GM23338 (cell line): ENCODE measurements at regions not wholly inside any gene's neighbourhood (a gene's known extent, or its start where the extent isn't known, plus 50 kb on each side); places are given as distances from the start of the nearest gene placed in this dataset.

Experiments
- ATAC-seq: fragments of 200-7000 bp; cut with Tn5 transposase; 3 replicates; pipeline ENCODE4 v1.9.1; 2020
- DNase-seq: peaks from one replicate; pipeline ENCODE4 v3.0.0-alpha.2; 2015; ENCODE audit warnings: low spot score
- H2AFZ ChIP-seq: fragments of 200-600 bp; sonication (generic); 2 replicates; pipeline ENCODE4 v1.8.0; 2016; ENCODE audit warnings: antibody characterized with exemption, mild to moderate bottlenecking, moderate library complexity
- H3F3A ChIP-seq: fragments of 200-600 bp; sonication (generic); replicated peaks from 2 replicates; pipeline ENCODE4 v1.8.0; 2017; ENCODE audit warnings: antibody characterized with exemption, mixed run types, low read depth
- H3K27ac ChIP-seq: fragments of 200-600 bp; sonication (generic); 2 replicates; pipeline ENCODE4 v1.6.1; 2016; ENCODE audit warnings: low read depth
- H3K27me3 ChIP-seq: fragments of 200-600 bp; sonication (generic); 2 replicates; pipeline ENCODE4 v1.8.0; 2016; ENCODE audit warnings: mild to moderate bottlenecking, mixed run types, moderate library complexity; ENCODE audit not compliant: insufficient read depth
- H3K36me3 ChIP-seq: fragments of 200-600 bp; sonication (generic); 2 replicates; pipeline ENCODE4 v1.8.0; 2016; ENCODE audit warnings: mild to moderate bottlenecking; ENCODE audit not compliant: insufficient read depth
- H3K4me1 ChIP-seq: fragments of 200-600 bp; sonication (generic); 2 replicates; pipeline ENCODE4 v1.8.0; 2016; ENCODE audit warnings: mild to moderate bottlenecking, moderate library complexity; ENCODE audit not compliant: insufficient read depth
- H3K4me2 ChIP-seq: fragments of 200-600 bp; sonication (generic); 2 replicates; pipeline ENCODE4 v1.7.1; 2017; ENCODE audit warnings: mixed run types
- H3K4me3 ChIP-seq: fragments of 200-600 bp; sonication (generic); 2 replicates; pipeline ENCODE4 v1.6.1; 2016; ENCODE audit warnings: mixed run types
- H3K79me2 ChIP-seq: fragments of 200-600 bp; sonication (generic); replicated peaks from 2 replicates; pipeline ENCODE4 v1.8.0; 2017; ENCODE audit warnings: mild to moderate bottlenecking; ENCODE audit not compliant: insufficient read depth
- H3K9me2 ChIP-seq: fragments of 200-600 bp; sonication (generic); 2 replicates; pipeline ENCODE4 v1.8.0; 2017; ENCODE audit not compliant: insufficient read depth
- H4K20me1 ChIP-seq: fragments of 200-600 bp; sonication (generic); replicated peaks from 2 replicates; pipeline ENCODE4 v1.8.0; 2017; ENCODE audit warnings: mild to moderate bottlenecking; ENCODE audit not compliant: insufficient read depth
- H3K27ac Mint-ChIP-seq: 2 replicates; pipeline ENCODE4 v1.8.0; 2020; ENCODE audit warnings: inconsistent platforms, mild to moderate bottlenecking, moderate library complexity, mixed read lengths
- H3K27me3 Mint-ChIP-seq: 3 replicates; pipeline ENCODE4 v1.8.0; 2022; ENCODE audit warnings: low read depth, mild to moderate bottlenecking, moderate library complexity, mixed read lengths, inconsistent platforms; ENCODE audit not compliant: insufficient read depth, poor library complexity
- H3K36me3 Mint-ChIP-seq: 3 replicates; pipeline ENCODE4 v1.8.0; 2021; ENCODE audit warnings: low read depth, mild to moderate bottlenecking, inconsistent platforms, moderate library complexity, mixed read lengths
- H3K4me1 Mint-ChIP-seq: 3 replicates; pipeline ENCODE4 v1.8.0; 2020; ENCODE audit warnings: mild to moderate bottlenecking, inconsistent platforms, mixed read lengths
- H3K4me3 Mint-ChIP-seq: 3 replicates; pipeline ENCODE4 v1.8.0; 2021; ENCODE audit warnings: moderate library complexity, mild to moderate bottlenecking, inconsistent platforms, mixed read lengths
- H3K9me3 Mint-ChIP-seq: 3 replicates; pipeline ENCODE4 v1.8.0; 2020; ENCODE audit warnings: moderate library complexity, mild to moderate bottlenecking, inconsistent platforms, mixed read lengths
- CREB1 ChIP-seq: fragments of 250-450 bp; sonication (Bioruptor Pico); IDR thresholded peaks from 2 replicates; pipeline ENCODE4 v1.5.0; 2020; ENCODE audit warnings: low read depth, mild to moderate bottlenecking, moderate library complexity
- ETS1 ChIP-seq: IDR thresholded peaks from 2 replicates; pipeline ENCODE4 v1.6.1; 2016; ENCODE audit warnings: antibody characterized with exemption
- EZH2 ChIP-seq: fragments of 200-600 bp; sonication (generic); IDR thresholded peaks from one replicate; pipeline ENCODE4 v1.8.0; 2017; ENCODE audit warnings: antibody characterized with exemption, mild to moderate bottlenecking, low read depth; ENCODE audit not compliant: unreplicated experiment
- JUNB ChIP-seq: IDR thresholded peaks from one replicate; pipeline ENCODE4 v1.6.1; 2016; ENCODE audit warnings: antibody characterized with exemption; ENCODE audit not compliant: unreplicated experiment
- POLR2AphosphoS5 ChIP-seq: IDR thresholded peaks from 2 replicates; pipeline ENCODE4 v1.6.1; 2016; ENCODE audit warnings: antibody characterized with exemption, low read depth
- REST ChIP-seq: IDR thresholded peaks from one replicate; pipeline ENCODE4 v1.6.1; 2018; ENCODE audit warnings: antibody characterized with exemption; ENCODE audit not compliant: unreplicated experiment
- STAT1 ChIP-seq: IDR thresholded peaks from one replicate; pipeline ENCODE4 v1.6.1; 2016; ENCODE audit warnings: antibody characterized with exemption; ENCODE audit not compliant: unreplicated experiment
- ZNF114 ChIP-seq: fragments of 250-450 bp; sonication (Bioruptor Pico); IDR thresholded peaks from 2 replicates; pipeline ENCODE4 v1.5.0; 2020; ENCODE audit warnings: mild to moderate bottlenecking, moderate library complexity
- ZNF331 ChIP-seq: fragments of 250-450 bp; sonication (Bioruptor Pico); IDR thresholded peaks from 2 replicates; pipeline ENCODE4 v1.5.0; 2020; ENCODE audit warnings: low read depth, mild to moderate bottlenecking, moderate library complexity
- TF ChIP-seq, protein P1 (sequence below), 2 experiments: fragments of 200-600 bp in 1 of 2; sonication (generic) in 1 of 2; conservative IDR thresholded peaks; 2 replicates each; pipeline versions ENCODE4 v1.5.1 to v1.6.1; 2016 to 2017; ENCODE audit warnings: antibody characterized with exemption in 2 of 2, low read depth in 2 of 2, mild to moderate bottlenecking in 2 of 2, moderate library complexity in 1 of 2

DNA sequence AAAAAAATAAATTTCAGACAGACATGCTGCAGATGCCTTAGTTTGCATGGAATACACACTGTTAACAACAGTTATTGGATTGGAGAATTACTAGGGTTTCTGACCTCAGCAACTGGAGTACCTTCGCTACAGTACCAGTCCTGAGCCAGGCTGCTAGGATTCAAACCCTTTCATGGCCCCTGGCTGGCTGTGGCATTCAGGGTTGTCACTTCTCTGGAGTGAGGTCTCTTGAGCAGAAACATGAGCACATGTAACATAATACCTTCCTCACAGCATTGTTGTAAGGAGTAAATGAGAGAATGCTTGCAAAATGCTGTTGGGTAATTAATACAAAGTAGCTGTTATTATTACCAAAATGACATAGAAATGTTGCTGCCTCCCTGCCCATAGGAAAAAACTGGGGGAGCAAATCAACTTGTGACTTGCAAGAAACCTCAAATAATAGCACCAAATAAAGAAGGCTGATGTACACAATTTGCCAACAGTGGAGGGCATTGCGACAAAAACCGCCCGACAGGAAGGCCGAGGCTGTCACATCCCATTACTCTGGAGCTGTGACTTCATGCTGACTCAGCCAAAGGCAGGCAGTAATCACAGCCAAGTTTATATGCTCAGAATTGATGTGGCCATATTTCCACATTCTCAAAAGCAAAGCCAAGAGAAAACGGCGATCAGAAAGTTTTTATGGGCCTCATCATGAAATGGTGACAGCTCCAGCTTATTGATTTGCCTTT lies 100.4 kb downstream of the RFC3 start (continued):
- TF ChIP-seq ETS1, result no peak
- TF ChIP-seq STAT1, result no peak
- no peak for TF ChIP-seq ZNF331 (CRISPR knock-in tag)
- TF ChIP-seq POLR2AphosphoS5, result no peak
- no peak for TF ChIP-seq EZH2
- TF ChIP-seq ZNF114, result no peak
- TF ChIP-seq JUNB, result no peak

DNA sequence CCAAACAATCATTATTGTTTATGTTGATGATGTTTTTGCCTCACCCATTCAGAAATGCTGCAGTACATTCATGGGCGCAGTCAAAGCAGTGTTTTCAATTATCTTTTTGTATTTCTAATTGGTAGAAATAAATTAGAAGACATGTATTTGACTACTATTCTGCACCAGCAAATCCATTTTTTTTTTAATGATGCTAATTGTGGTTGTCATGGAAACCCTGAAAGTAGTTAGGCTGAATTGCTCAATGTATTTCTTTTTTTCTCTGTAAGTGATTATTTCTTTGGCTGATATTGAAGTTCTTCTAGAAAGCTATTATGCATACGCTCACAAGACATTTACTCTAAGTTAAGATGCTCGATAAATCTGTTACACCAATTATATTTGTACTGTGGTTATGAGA lies 101.2 kb downstream of the RFC3 start:
- Histone ChIP-seq H3K79me2 (no peaks in the 10 kb centered on the region), H3F3A (no peaks in the 10 kb centered on the region), H3K36me3 (no peaks in the 10 kb centered on the region; the same call in 1 of the 2 replicates), H2AFZ (no peak overlapping the region), H3K4me2 (no peak overlapping the region), H4K20me1 (no peaks in the 10 kb centered on the region), H3K4me1 (no peaks in the 10 kb centered on the region), H3K27ac (no peak overlapping the region), H3K9me2 (no peaks in the 10 kb centered on the region), H3K4me3 (no peak overlapping the region), H3K27me3 (no peaks in the 10 kb centered on the region)
- Mint-ChIP-seq H3K4me3 (no peak overlapping the region), H3K9me3 (no peaks in the 10 kb centered on the region; the same call in 2 of the 3 replicates), H3K4me1 (peaks cover 30% of the 10 kb centered on the region; the same call in 2 of the 3 replicates), H3K27me3 (no peaks in the 10 kb centered on the region), H3K27ac (no peak overlapping the region), H3K36me3 (no peaks in the 10 kb centered on the region)
- DNase-seq (no peak), ATAC-seq (no peak)
- no peak for TF ChIP-seq ZNF114

- Histone ChIP-seq H3K27me3 (no peaks in the 10 kb centered on the region), H3K79me2 (no peaks in the 10 kb centered on the region), H3K36me3 (no peaks in the 10 kb centered on the region; the same call in 1 of the 2 replicates), H2AFZ (no peak overlapping the region), H3K4me1 (no peaks in the 10 kb centered on the region), H3F3A (no peaks in the 10 kb centered on the region), H3K4me3 (no peak overlapping the region), H4K20me1 (no peaks in the 10 kb centered on the region), H3K9me2 (no peaks in the 10 kb centered on the region), H3K27ac (no peak overlapping the region), H3K4me2 (no peak overlapping the region)
- H3K36me3 Mint-ChIP-seq, result no peaks in the 10 kb centered on the region
- no peaks in the 10 kb centered on the region; the same call in 2 of the 3 replicates for H3K9me3 Mint-ChIP-seq
- no peaks in the 10 kb centered on the region for H3K27me3 Mint-ChIP-seq
- H3K4me1 Mint-ChIP-seq, result peaks cover 18% of the 10 kb centered on the region; the same call in 2 of the 3 replicates
- no peak overlapping the region for H3K27ac Mint-ChIP-seq
- ATAC-seq, result no peak
- no peak for DNase-seq
- no peak overlapping the region for H3K4me3 Mint-ChIP-seq
- TF ChIP-seq STAT1, result no peak
- no peak for TF ChIP-seq ETS1
- TF ChIP-seq, protein P1, sequence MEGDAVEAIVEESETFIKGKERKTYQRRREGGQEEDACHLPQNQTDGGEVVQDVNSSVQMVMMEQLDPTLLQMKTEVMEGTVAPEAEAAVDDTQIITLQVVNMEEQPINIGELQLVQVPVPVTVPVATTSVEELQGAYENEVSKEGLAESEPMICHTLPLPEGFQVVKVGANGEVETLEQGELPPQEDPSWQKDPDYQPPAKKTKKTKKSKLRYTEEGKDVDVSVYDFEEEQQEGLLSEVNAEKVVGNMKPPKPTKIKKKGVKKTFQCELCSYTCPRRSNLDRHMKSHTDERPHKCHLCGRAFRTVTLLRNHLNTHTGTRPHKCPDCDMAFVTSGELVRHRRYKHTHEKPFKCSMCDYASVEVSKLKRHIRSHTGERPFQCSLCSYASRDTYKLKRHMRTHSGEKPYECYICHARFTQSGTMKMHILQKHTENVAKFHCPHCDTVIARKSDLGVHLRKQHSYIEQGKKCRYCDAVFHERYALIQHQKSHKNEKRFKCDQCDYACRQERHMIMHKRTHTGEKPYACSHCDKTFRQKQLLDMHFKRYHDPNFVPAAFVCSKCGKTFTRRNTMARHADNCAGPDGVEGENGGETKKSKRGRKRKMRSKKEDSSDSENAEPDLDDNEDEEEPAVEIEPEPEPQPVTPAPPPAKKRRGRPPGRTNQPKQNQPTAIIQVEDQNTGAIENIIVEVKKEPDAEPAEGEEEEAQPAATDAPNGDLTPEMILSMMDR (conservative IDR thresholded peaks at IDR 0.05; ENCODE audit: low read depth in 2 of 2), result no peak
- TF ChIP-seq REST, result no peak
- no peak for TF ChIP-seq EZH2
- TF ChIP-seq ZNF331 (CRISPR knock-in tag), result no peak
- no peak for TF ChIP-seq CREB1
Observed at GRCh38 chr13:33925563-33925962, 107.6 kb downstream of the RFC3 start.
